Gastrocnemius medialis (tissue), 4 donors: ENCODE measurements at regions not wholly inside any gene's neighbourhood (a gene's known extent, or its start where the extent isn't known, plus 50 kb on each side); places are given as distances from the start of the nearest gene placed in this dataset.

Experiments
- POLR2A ChIP-seq, 2 donors: fragments of 450-650 bp; IDR thresholded peaks; one replicate each; pipeline ENCODE4 v1.6.1; 2017; ENCODE audit warnings: antibody characterized with exemption in 2 of 2, mild to moderate bottlenecking in 2 of 2, moderate library complexity in 2 of 2
- TF ChIP-seq, protein P1 (sequence below), 5 experiments: fragments of 450-650 bp in 3 of 5; fragments of 200-600 bp in 2 of 5; sonication (generic) in 2 of 5; IDR thresholded peaks in 4 of 5; conservative IDR thresholded peaks in 1 of 5; 1 replicate in 4 of 5; 2 replicates in 1 of 5; pipeline ENCODE4 v1.5.1; 2016 to 2019; ENCODE audit warnings: antibody characterized with exemption in 5 of 5, mild to moderate bottlenecking in 3 of 5, moderate library complexity in 3 of 5

DNA sequence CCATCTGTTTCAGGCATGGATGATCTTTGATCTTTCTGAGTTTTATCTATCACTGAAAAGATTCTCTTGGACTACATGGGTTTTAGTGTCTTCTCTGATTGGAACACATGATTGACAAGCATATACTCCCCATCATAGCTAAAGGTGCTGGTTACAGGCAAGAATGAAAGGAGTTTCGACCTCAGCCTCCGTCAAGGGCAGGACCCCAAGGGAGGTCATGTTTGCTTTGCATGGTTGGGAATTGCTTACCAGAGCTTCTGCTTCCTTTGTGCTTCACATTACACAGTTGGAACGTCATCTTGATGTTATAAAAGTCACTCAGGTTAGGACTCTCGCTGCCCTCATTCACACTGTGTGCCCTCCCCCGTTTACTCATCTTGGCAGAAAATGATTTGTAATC is 287.7 kb downstream of the PIK3C3 start:
- TF ChIP-seq, protein P1, sequence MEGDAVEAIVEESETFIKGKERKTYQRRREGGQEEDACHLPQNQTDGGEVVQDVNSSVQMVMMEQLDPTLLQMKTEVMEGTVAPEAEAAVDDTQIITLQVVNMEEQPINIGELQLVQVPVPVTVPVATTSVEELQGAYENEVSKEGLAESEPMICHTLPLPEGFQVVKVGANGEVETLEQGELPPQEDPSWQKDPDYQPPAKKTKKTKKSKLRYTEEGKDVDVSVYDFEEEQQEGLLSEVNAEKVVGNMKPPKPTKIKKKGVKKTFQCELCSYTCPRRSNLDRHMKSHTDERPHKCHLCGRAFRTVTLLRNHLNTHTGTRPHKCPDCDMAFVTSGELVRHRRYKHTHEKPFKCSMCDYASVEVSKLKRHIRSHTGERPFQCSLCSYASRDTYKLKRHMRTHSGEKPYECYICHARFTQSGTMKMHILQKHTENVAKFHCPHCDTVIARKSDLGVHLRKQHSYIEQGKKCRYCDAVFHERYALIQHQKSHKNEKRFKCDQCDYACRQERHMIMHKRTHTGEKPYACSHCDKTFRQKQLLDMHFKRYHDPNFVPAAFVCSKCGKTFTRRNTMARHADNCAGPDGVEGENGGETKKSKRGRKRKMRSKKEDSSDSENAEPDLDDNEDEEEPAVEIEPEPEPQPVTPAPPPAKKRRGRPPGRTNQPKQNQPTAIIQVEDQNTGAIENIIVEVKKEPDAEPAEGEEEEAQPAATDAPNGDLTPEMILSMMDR (IDR thresholded peaks at IDR 0.05 in 4 of 5, conservative IDR thresholded peaks at IDR 0.05 in 1 of 5) = no peak
- TF ChIP-seq POLR2A (IDR thresholded peaks at IDR 0.05) = no peak
